ENCODE measurements at regions not wholly inside any gene's neighbourhood (a gene's known extent, or its start where the extent isn't known, plus 50 kb on each side); places are given as distances from the start of the nearest gene placed in this dataset.

- DNase-seq (ENCODE audit: low spot score) (no peak), ATAC-seq (ENCODE audit: low read depth) (no peak)
- no peak for TF ChIP-seq CTCF (IDR thresholded peaks at IDR 0.05; ENCODE audit: poor library complexity, severe bottlenecking)
- Histone ChIP-seq H3K27me3 (ENCODE audit: insufficient read depth, poor library complexity, severe bottlenecking) (no peaks in the 10 kb centered on the region), H3K4me1 (ENCODE audit: insufficient read depth, poor library complexity, severe bottlenecking) (no peaks in the 10 kb centered on the region), H3K36me3 (ENCODE audit: low read depth) (no peaks in the 10 kb centered on the region), H3K9me3 (ENCODE audit: severe bottlenecking) (no peaks in the 10 kb centered on the region), H3K27ac (ENCODE audit: poor library complexity, severe bottlenecking) (no peak overlapping the region), H3K4me3 (ENCODE audit: severe bottlenecking) (no peak overlapping the region)
Observed at GRCh38 chrX:42077675-42078074, 154.3 kb upstream of the CASK start.

GRCh38 chrX:42075032-42075431 is 151.7 kb upstream of the CASK start:
- no peak for TF ChIP-seq CTCF (IDR thresholded peaks at IDR 0.05; ENCODE audit: poor library complexity, severe bottlenecking)
- DNase-seq (ENCODE audit: low spot score) (no peak), ATAC-seq (ENCODE audit: low read depth) (no peak)
- Histone ChIP-seq H3K9me3 (ENCODE audit: severe bottlenecking) (no peaks in the 10 kb centered on the region), H3K4me1 (ENCODE audit: insufficient read depth, poor library complexity, severe bottlenecking) (no peaks in the 10 kb centered on the region), H3K27ac (ENCODE audit: poor library complexity, severe bottlenecking) (no peak overlapping the region), H3K36me3 (ENCODE audit: low read depth) (no peaks in the 10 kb centered on the region), H3K4me3 (ENCODE audit: severe bottlenecking) (no peak overlapping the region), H3K27me3 (ENCODE audit: insufficient read depth, poor library complexity, severe bottlenecking) (no peaks in the 10 kb centered on the region)

GRCh38 chrX:42073448-42073847 is 150.1 kb upstream of the CASK start:
- Histone ChIP-seq H3K36me3 (ENCODE audit: low read depth) (no peaks in the 10 kb centered on the region), H3K27me3 (ENCODE audit: insufficient read depth, poor library complexity, severe bottlenecking) (no peaks in the 10 kb centered on the region), H3K4me1 (ENCODE audit: insufficient read depth, poor library complexity, severe bottlenecking) (no peaks in the 10 kb centered on the region), H3K4me3 (ENCODE audit: severe bottlenecking) (no peak overlapping the region), H3K9me3 (ENCODE audit: severe bottlenecking) (no peaks in the 10 kb centered on the region), H3K27ac (ENCODE audit: poor library complexity, severe bottlenecking) (no peak overlapping the region)
- no peak for TF ChIP-seq CTCF (IDR thresholded peaks at IDR 0.05; ENCODE audit: poor library complexity, severe bottlenecking)
- ATAC-seq (ENCODE audit: low read depth) (no peak), DNase-seq (ENCODE audit: low spot score) (no peak)

DNA sequence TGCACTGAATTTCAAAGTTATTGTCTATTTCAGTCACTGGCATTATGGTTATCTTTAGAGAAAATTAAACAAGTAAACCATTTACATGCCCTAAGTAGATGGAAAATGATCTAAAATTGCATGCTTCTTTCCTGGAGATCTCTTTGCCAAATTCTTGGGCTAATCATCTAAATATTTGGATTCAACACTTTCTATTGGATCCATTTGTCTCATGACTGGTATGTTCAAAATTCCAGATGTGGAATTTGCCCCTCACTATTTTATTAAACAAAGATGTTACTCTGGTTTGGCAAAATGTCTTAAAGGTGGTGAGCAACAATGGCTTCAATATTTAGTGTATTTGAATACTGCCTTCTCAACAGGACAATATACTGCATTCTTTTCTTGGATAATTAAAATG is 147.5 kb upstream of the CASK start:
- no peak for TF ChIP-seq CTCF (IDR thresholded peaks at IDR 0.05; ENCODE audit: poor library complexity, severe bottlenecking)
- Histone ChIP-seq H3K4me1 (ENCODE audit: insufficient read depth, poor library complexity, severe bottlenecking) (no peaks in the 10 kb centered on the region), H3K4me3 (ENCODE audit: severe bottlenecking) (no peak overlapping the region), H3K27ac (ENCODE audit: poor library complexity, severe bottlenecking) (no peak overlapping the region), H3K36me3 (ENCODE audit: low read depth) (no peaks in the 10 kb centered on the region), H3K9me3 (ENCODE audit: severe bottlenecking) (no peaks in the 10 kb centered on the region), H3K27me3 (ENCODE audit: insufficient read depth, poor library complexity, severe bottlenecking) (no peaks in the 10 kb centered on the region)
- DNase-seq (ENCODE audit: low spot score) (no peak), ATAC-seq (ENCODE audit: low read depth) (no peak)

DNA sequence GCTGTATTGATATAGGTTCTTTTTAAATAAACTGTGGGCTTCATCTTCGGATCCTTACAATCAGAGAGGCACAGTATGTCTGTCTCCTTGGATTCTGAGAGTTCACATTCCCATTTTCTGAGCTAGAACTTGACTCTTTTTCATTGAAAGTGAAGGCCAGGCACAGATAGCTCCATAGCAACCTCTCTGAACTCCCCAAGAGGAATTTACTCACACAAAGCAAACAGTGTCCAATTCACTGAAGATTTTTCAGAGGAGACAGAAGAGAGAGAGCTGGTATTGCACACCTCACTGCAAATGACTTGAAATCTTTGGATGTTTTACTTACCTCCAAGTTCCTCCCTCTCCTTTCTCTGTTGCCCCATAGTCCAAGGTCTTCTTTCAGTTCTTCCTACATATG is 130.9 kb upstream of the CASK start:
- Histone ChIP-seq H3K9me3 (ENCODE audit: severe bottlenecking) (no peaks in the 10 kb centered on the region), H3K4me1 (ENCODE audit: insufficient read depth, poor library complexity, severe bottlenecking) (no peaks in the 10 kb centered on the region), H3K27me3 (ENCODE audit: insufficient read depth, poor library complexity, severe bottlenecking) (no peaks in the 10 kb centered on the region), H3K27ac (ENCODE audit: poor library complexity, severe bottlenecking) (no peak overlapping the region), H3K36me3 (ENCODE audit: low read depth) (no peaks in the 10 kb centered on the region), H3K4me3 (ENCODE audit: severe bottlenecking) (no peak overlapping the region)
- no peak for TF ChIP-seq CTCF (IDR thresholded peaks at IDR 0.05; ENCODE audit: poor library complexity, severe bottlenecking)
- no peak for ATAC-seq (ENCODE audit: low read depth)
- no peak for DNase-seq (ENCODE audit: low spot score)

All from RWPE2 (cell line).